HG02981 (cell line): ENCODE measurements at regions not wholly inside any gene's neighbourhood (a gene's known extent, or its start where the extent isn't known, plus 50 kb on each side); places are given as distances from the start of the nearest gene placed in this dataset.
"Not testable (repeated sequence)": the region's sequence is repeated elsewhere in the genome, so short reads cannot be mapped to it uniquely, and the experiment has no call there.

Source experiments
- ATAC-seq: cut with Tn5 transposase; IDR thresholded peaks from one replicate; pipeline ENCODE4 v1.9.1; 2021; ENCODE audit warnings: mild to moderate bottlenecking, moderate library complexity; ENCODE audit not compliant: unreplicated experiment

GRCh38 chr6:8181160-8181881, 79.0 kb upstream of the EEF1E1 start:
- ATAC-seq: no peak

GRCh38 chr6:8180327-8181159, 78.2 kb upstream of the EEF1E1 start:
- ATAC-seq: no peak

- no peak for ATAC-seq
Observed at GRCh38 chr6:8177721-8178120, 75.4 kb upstream of the EEF1E1 start.

GRCh38 chr6:8175046-8175777, 72.9 kb upstream of the EEF1E1 start:
- no peak for ATAC-seq

GRCh38 chr6:8174571-8174970, 72.2 kb upstream of the EEF1E1 start:
- ATAC-seq: no peak

- ATAC-seq: no peak
Observed at GRCh38 chr6:8172530-8172929, 70.2 kb upstream of the EEF1E1 start.

GRCh38 chr6:8170754-8171153, 68.4 kb upstream of the EEF1E1 start:
- no peak for ATAC-seq

- ATAC-seq: no peak
Observed at GRCh38 chr6:8170245-8170644, 67.9 kb upstream of the EEF1E1 start.

GRCh38 chr6:8166156-8166555, 63.8 kb upstream of the EEF1E1 start:
- ATAC-seq: no peak

- ATAC-seq: not testable (repeated sequence)
Observed at GRCh38 chr6:8165008-8165407, 62.7 kb upstream of the EEF1E1 start.

- not testable (repeated sequence) for ATAC-seq
Observed at GRCh38 chr6:8164281-8164680, 61.9 kb upstream of the EEF1E1 start.

- no peak for ATAC-seq
Observed at GRCh38 chr6:8159966-8160365, 57.6 kb upstream of the EEF1E1 start.

- ATAC-seq: no peak
Observed at GRCh38 chr6:8157839-8158238, 55.5 kb upstream of the EEF1E1 start.

GRCh38 chr6:8155259-8156012, 53.1 kb upstream of the EEF1E1 start:
- ATAC-seq: no peak
